Right cardiac atrium (tissue), 5 donors: ENCODE measurements at regions not wholly inside any gene's neighbourhood (a gene's known extent, or its start where the extent isn't known, plus 50 kb on each side); places are given as distances from the start of the nearest gene placed in this dataset.
A peak's percentile ranks its signal among the peaks of the same experiment; 100 is the strongest.
"Not testable (repeated sequence)": the region's sequence is repeated elsewhere in the genome, so short reads cannot be mapped to it uniquely, and the experiment has no call there.

Source experiments
- ATAC-seq, 2 donors: fragments of 200-7000 bp; cut with Tn5 transposase; one replicate each; pipeline versions ENCODE4 v1.8.0 to v1.9.1; 2020; ENCODE audit warnings: moderate library complexity in 2 of 2, mild to moderate bottlenecking in 1 of 2
- DNase-seq, 3 donors: peaks; one replicate each; pipeline ENCODE4 v3.0.0-alpha.2; 2020
- H3K27ac ChIP-seq: one replicate; pipeline ENCODE4 v1.5.1; 2013; ENCODE audit warnings: mild to moderate bottlenecking, low read length, control low read depth, moderate library complexity
- H3K27me3 ChIP-seq: one replicate; pipeline ENCODE4 v1.6.1; 2013; ENCODE audit not compliant: control insufficient read depth, insufficient read depth
- H3K4me1 ChIP-seq: one replicate; pipeline ENCODE4 v1.6.1; 2013; ENCODE audit warnings: low read length; ENCODE audit not compliant: control insufficient read depth, insufficient read depth
- H3K4me3 ChIP-seq: one replicate; pipeline ENCODE4 v1.5.1; 2013; ENCODE audit warnings: low read length, control low read depth
- H3K9me3 ChIP-seq: one replicate; pipeline ENCODE4 v1.6.1; 2013; ENCODE audit warnings: low read length; ENCODE audit not compliant: control insufficient read depth
- WGBS: extraction: QIAGEN DNeasy Blood & Tissue Kit; methylation state at CpG from one replicate; pipeline ENCODE4 v1.1.7; 2013; 5-methylcytosine and 5-hydroxymethylcytosine counted together
- intact Hi-C, 4 donors: fragments of 100-400 bp; cut with DNase I; formaldehyde crosslinking; loops; one replicate each; pipeline versions ENCODE4 v1.11.0 to v1.14.0; 2022 to 2023
- donor health status: healthy with polysubstance abuse.
- donor health status: DM: no; HTN: yes; CAD: no.
- donor health status: DM: no; HTN: no; CAD: no.
- donor health status: DM: no; HTN: yes; CAD: no; lungs with severe emphysema.
- donor health status: DM: yes; HTN: yes; CAD: no.

GRCh38 chr2:95671171-95671570 is 79.4 kb downstream of the TRIM43 start:
- H3K4me1 ChIP-seq, H3K9me3 ChIP-seq, H3K27me3 ChIP-seq, ATAC-seq, intact Hi-C loops, H3K27ac ChIP-seq, H3K4me3 ChIP-seq, DNase-seq: not testable (repeated sequence)
- WGBS = 86% methylated on average over 4 of the region's 4 CpGs

- ATAC-seq, DNase-seq, H3K4me1 ChIP-seq, H3K4me3 ChIP-seq, H3K9me3 ChIP-seq, intact Hi-C loops, H3K27ac ChIP-seq, H3K27me3 ChIP-seq: not testable (repeated sequence)
- 77% methylated on average over 1 of the region's 1 CpG for WGBS
Observed at GRCh38 chr2:95671992-95672391, 80.2 kb downstream of the TRIM43 start.

GRCh38 chr2:95672500-95672899 is 80.7 kb downstream of the TRIM43 start:
- WGBS = 41% methylated on average over 1 of the region's 1 CpG
- DNase-seq, H3K4me3 ChIP-seq, H3K9me3 ChIP-seq, ATAC-seq, H3K27ac ChIP-seq, H3K27me3 ChIP-seq, intact Hi-C loops, H3K4me1 ChIP-seq: not testable (repeated sequence)

- DNase-seq (no peak), ATAC-seq (no peak)
- H3K4me1 ChIP-seq = no peaks in the 10 kb centered on the region
- H3K4me3 ChIP-seq = no peak overlapping the region
- no peaks in the 10 kb centered on the region for H3K27me3 ChIP-seq
- H3K9me3 ChIP-seq = no peaks in the 10 kb centered on the region
- no peak overlapping the region for H3K27ac ChIP-seq
- intact Hi-C loops = no loop called here
- WGBS = 82% methylated on average over 5 of the region's 5 CpGs
Observed at GRCh38 chr2:95674186-95674585, 82.4 kb downstream of the TRIM43 start.

- H3K4me3 ChIP-seq, H3K27me3 ChIP-seq, ATAC-seq, H3K9me3 ChIP-seq, H3K4me1 ChIP-seq, H3K27ac ChIP-seq, DNase-seq, intact Hi-C loops: not testable (repeated sequence)
- 56% methylated on average over 1 of the region's 1 CpG for WGBS
Observed at GRCh38 chr2:95676573-95676972, 84.8 kb downstream of the TRIM43 start.

- no peak for DNase-seq
- Histone ChIP-seq H3K27me3 (no peaks in the 10 kb centered on the region), H3K4me1 (no peaks in the 10 kb centered on the region), H3K27ac (no peak overlapping the region), H3K4me3 (no peak overlapping the region), H3K9me3 (no peaks in the 10 kb centered on the region)
- intact Hi-C loops = no loop called here
- 88% methylated on average over 4 of the region's 4 CpGs for WGBS
- ATAC-seq = no peak
Observed at GRCh38 chr2:95677346-95677745, 85.5 kb downstream of the TRIM43 start.

- WGBS = 69% methylated on average over 3 of the region's 3 CpGs
- ATAC-seq, DNase-seq, H3K27me3 ChIP-seq, H3K9me3 ChIP-seq, H3K27ac ChIP-seq, H3K4me3 ChIP-seq, intact Hi-C loops, H3K4me1 ChIP-seq: not testable (repeated sequence)
Observed at GRCh38 chr2:95677833-95678232, 86.0 kb downstream of the TRIM43 start.

- not testable (repeated sequence) for DNase-seq, H3K4me3 ChIP-seq, H3K9me3 ChIP-seq, H3K27ac ChIP-seq, H3K4me1 ChIP-seq, H3K27me3 ChIP-seq
- intact Hi-C loops = loop anchor here in 1 of 4 donors (10.0 kb wide), 1 partner anchor 1184 kb away; no protein-coding TSS in a partner anchor
- peak in 1 of 2 donors; percentile 8 for ATAC-seq
- 67% methylated on average over 1 of the region's 1 CpG for WGBS
Observed at GRCh38 chr2:95681158-95681557, 89.4 kb downstream of the TRIM43 start.

- not testable (repeated sequence) for H3K27me3 ChIP-seq, H3K9me3 ChIP-seq, H3K4me1 ChIP-seq, H3K4me3 ChIP-seq, H3K27ac ChIP-seq
- DNase-seq = peak in 2 of 3 donors; percentile 43 to 58
- intact Hi-C loops = loop anchor here in 1 of 4 donors (10.0 kb wide), 1 partner anchor 1183 kb away; no protein-coding TSS in a partner anchor
- WGBS = 26% methylated on average over 6 of the region's 6 CpGs
- peak; percentile 80 to 81 for ATAC-seq
Observed at GRCh38 chr2:95681589-95682081, 89.8 kb downstream of the TRIM43 start.

GRCh38 chr2:95682889-95683517 is 91.2 kb downstream of the TRIM43 start:
- H3K4me1 ChIP-seq, H3K27me3 ChIP-seq, H3K9me3 ChIP-seq: not testable (repeated sequence)
- WGBS = 5% methylated on average over 19 of the region's 19 CpGs
- intact Hi-C loops = loop anchor here in 1 of 4 donors (10.0 kb wide), 1 partner anchor 1182 kb away; no protein-coding TSS in a partner anchor
- peak; percentile 36 to 58 for ATAC-seq
- H3K4me3 ChIP-seq = peak overlapping the region; percentile 61
- H3K27ac ChIP-seq = peak overlapping the region; percentile 71
- DNase-seq = peak in 2 of 3 donors; percentile 60 to 75

- 86% methylated on average over 3 of the region's 3 CpGs for WGBS
- no peaks in the 10 kb centered on the region for H3K9me3 ChIP-seq
- H3K4me3 ChIP-seq = no peak overlapping the region
- no peak overlapping the region for H3K27ac ChIP-seq
- DNase-seq (no peak), ATAC-seq (no peak)
- intact Hi-C loops = loop anchor here in 1 of 4 donors (10.0 kb wide), 1 partner anchor 1179 kb away; no protein-coding TSS in a partner anchor
- H3K4me1 ChIP-seq = no peaks in the 10 kb centered on the region
- no peaks in the 10 kb centered on the region for H3K27me3 ChIP-seq
Observed at GRCh38 chr2:95685513-95685912, 93.7 kb downstream of the TRIM43 start.
